ENCODE measurements at regions not wholly inside any gene's neighbourhood (a gene's known extent, or its start where the extent isn't known, plus 50 kb on each side); places are given as distances from the start of the nearest gene placed in this dataset.

- TF ChIP-seq CTCF (IDR thresholded peaks at IDR 0.05 in 2 of 3, conservative IDR thresholded peaks at IDR 0.05 in 1 of 3; ENCODE audit: borderline replicate concordance in 1 of 3, insufficient read depth in 1 of 3, low read depth in 2 of 3, low read length in 2 of 3) (peak in 1 of 3 experiments; percentile 23; a peak in 1 of 6 replicates), SP1 (IDR thresholded peaks at IDR 0.05; ENCODE audit: low read depth) (no peak), EZH2 (IDR thresholded peaks at IDR 0.05) (no peak), FOSL1 (IDR thresholded peaks at IDR 0.05; ENCODE audit: low read depth) (no peak), YY1 (IDR thresholded peaks at IDR 0.05; ENCODE audit: extremely low read depth, insufficient replicate concordance, low read depth, low read length) (no peak), POLR2AphosphoS5 (IDR thresholded peaks at IDR 0.05; ENCODE audit: low read depth, low read length) (no peak), EGR1 (IDR thresholded peaks at IDR 0.05; ENCODE audit: low read depth) (no peak), ATF3 (IDR thresholded peaks at IDR 0.05) (no peak), POLR2A (IDR thresholded peaks at IDR 0.05; ENCODE audit: borderline replicate concordance, extremely low read depth, insufficient read depth, insufficient read length) (no peak), SIN3A (IDR thresholded peaks at IDR 0.05; ENCODE audit: low read depth) (no peak)
- TF ChIP-seq, protein P1, sequence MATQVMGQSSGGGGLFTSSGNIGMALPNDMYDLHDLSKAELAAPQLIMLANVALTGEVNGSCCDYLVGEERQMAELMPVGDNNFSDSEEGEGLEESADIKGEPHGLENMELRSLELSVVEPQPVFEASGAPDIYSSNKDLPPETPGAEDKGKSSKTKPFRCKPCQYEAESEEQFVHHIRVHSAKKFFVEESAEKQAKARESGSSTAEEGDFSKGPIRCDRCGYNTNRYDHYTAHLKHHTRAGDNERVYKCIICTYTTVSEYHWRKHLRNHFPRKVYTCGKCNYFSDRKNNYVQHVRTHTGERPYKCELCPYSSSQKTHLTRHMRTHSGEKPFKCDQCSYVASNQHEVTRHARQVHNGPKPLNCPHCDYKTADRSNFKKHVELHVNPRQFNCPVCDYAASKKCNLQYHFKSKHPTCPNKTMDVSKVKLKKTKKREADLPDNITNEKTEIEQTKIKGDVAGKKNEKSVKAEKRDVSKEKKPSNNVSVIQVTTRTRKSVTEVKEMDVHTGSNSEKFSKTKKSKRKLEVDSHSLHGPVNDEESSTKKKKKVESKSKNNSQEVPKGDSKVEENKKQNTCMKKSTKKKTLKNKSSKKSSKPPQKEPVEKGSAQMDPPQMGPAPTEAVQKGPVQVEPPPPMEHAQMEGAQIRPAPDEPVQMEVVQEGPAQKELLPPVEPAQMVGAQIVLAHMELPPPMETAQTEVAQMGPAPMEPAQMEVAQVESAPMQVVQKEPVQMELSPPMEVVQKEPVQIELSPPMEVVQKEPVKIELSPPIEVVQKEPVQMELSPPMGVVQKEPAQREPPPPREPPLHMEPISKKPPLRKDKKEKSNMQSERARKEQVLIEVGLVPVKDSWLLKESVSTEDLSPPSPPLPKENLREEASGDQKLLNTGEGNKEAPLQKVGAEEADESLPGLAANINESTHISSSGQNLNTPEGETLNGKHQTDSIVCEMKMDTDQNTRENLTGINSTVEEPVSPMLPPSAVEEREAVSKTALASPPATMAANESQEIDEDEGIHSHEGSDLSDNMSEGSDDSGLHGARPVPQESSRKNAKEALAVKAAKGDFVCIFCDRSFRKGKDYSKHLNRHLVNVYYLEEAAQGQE (IDR thresholded peaks at IDR 0.05; ENCODE audit: low read depth), result no peak
These were observed 460.7 kb downstream of the NOVA1 start for GRCh38 chr14:26137161-26137560.

All from HCT116 (cell line).